ENCODE measurements at regions not wholly inside any gene's neighbourhood (a gene's known extent, or its start where the extent isn't known, plus 50 kb on each side); places are given as distances from the start of the nearest gene placed in this dataset.
A peak's percentile ranks its signal among the peaks of the same experiment; 100 is the strongest.

GRCh38 chr14:71751264-71751663, 181.0 kb upstream of the RGS6 start (continued):
- TF ChIP-seq E2F6 (IDR thresholded peaks at IDR 0.05; ENCODE audit: borderline replicate concordance in 1 of 2, extremely low read depth in 1 of 2, insufficient read depth in 1 of 2, insufficient read length in 1 of 2, low read depth in 1 of 2, low read length in 1 of 2, poor library complexity in 1 of 2, severe bottlenecking in 1 of 2) (no peak), ZFP91 (CRISPR knock-in tag; IDR thresholded peaks at IDR 0.05) (no peak), SOX6 (IDR thresholded peaks at IDR 0.05) (peak; percentile 97), POLR2B (IDR thresholded peaks at IDR 0.05; ENCODE audit: low read depth, partially characterized antibody) (no peak), ZNF449 (CRISPR knock-in tag; IDR thresholded peaks at IDR 0.05) (no peak), MTA1 (IDR thresholded peaks at IDR 0.05; ENCODE audit: borderline replicate concordance) (no peak), MCM2 (IDR thresholded peaks at IDR 0.05; ENCODE audit: low read depth) (no peak), ZNF764 (CRISPR knock-in tag; IDR thresholded peaks at IDR 0.05; ENCODE audit: low read depth) (no peak), ARID1B (IDR thresholded peaks at IDR 0.05) (peak; percentile 93), ETV6 (IDR thresholded peaks at IDR 0.05; ENCODE audit: borderline replicate concordance in 1 of 2, low read depth in 2 of 2, low read length in 1 of 2) (no peak), ETV6 (CRISPR knock-in tag; IDR thresholded peaks at IDR 0.05; ENCODE audit: borderline replicate concordance) (no peak), ELK3 (CRISPR knock-in tag; IDR thresholded peaks at IDR 0.05) (no peak), ZNF644 (tag; IDR thresholded peaks at IDR 0.05; ENCODE audit: low read depth) (no peak), KLF16 (IDR thresholded peaks at IDR 0.05) (peak; percentile 68), RREB1 (CRISPR knock-in tag; IDR thresholded peaks at IDR 0.05) (no peak), THRA (IDR thresholded peaks at IDR 0.05) (no peak)

Measured in K562 (cell line).